ENCODE measurements at regions not wholly inside any gene's neighbourhood (a gene's known extent, or its start where the extent isn't known, plus 50 kb on each side); places are given as distances from the start of the nearest gene placed in this dataset.

GRCh38 chrX:99752776-99753175 is 657.3 kb downstream of the PCDH19 start (continued):
- no peak for TF ChIP-seq REST (IDR thresholded peaks at IDR 0.05)

- no peak overlapping the region for H3K4me2 ChIP-seq
- CTCF ChIA-PET, result no interaction called here
- DNase-seq (ENCODE audit: low read depth in 1 of 2, low spot score in 1 of 2) (no peak), FAIRE-seq (no peak), ATAC-seq (no peak)
- POLR2A ChIA-PET, result no interaction called here
- no peaks in the 10 kb centered on the region for H3K9me3 ChIP-seq
- TF ChIP-seq CBX2 (IDR thresholded peaks at IDR 0.05; ENCODE audit: borderline replicate concordance, low read depth) (no peak), SMC3 (IDR thresholded peaks at IDR 0.05) (no peak), JUN (IDR thresholded peaks at IDR 0.05) (no peak), ELK1 (IDR thresholded peaks at IDR 0.05; ENCODE audit: low read depth, low read length) (no peak), RAD21 (conservative IDR thresholded peaks at IDR 0.05 in 1 of 2, IDR thresholded peaks at IDR 0.05 in 1 of 2) (no peak), EHF (CRISPR knock-in tag; IDR thresholded peaks at IDR 0.05) (no peak), TP53 (CRISPR knock-in tag; IDR thresholded peaks at IDR 0.05) (no peak), HDAC2 (IDR thresholded peaks at IDR 0.05) (no peak), HOXB5 (CRISPR knock-in tag; IDR thresholded peaks at IDR 0.05) (no peak), POLR2AphosphoS2 (conservative IDR thresholded peaks at IDR 0.05; ENCODE audit: low read length) (no peak), CHD2 (IDR thresholded peaks at IDR 0.05; ENCODE audit: low read length, partially characterized antibody) (no peak), HMGXB4 (CRISPR knock-in tag; IDR thresholded peaks at IDR 0.05; ENCODE audit: borderline replicate concordance) (no peak), SREBF2 (IDR thresholded peaks at IDR 0.05) (no peak), FOXS1 (CRISPR knock-in tag; IDR thresholded peaks at IDR 0.05) (no peak)
- no peaks in the 10 kb centered on the region for H3K4me1 ChIP-seq
- no peak overlapping the region for H3K27ac ChIP-seq
- 5% methylated on average over 1 of the region's 1 CpG for WGBS (ENCODE audit: missing lambda C conversion rate)
- H3K4me3 ChIP-seq, result no peak overlapping the region
Observed at GRCh38 chrX:99750721-99751120, 659.4 kb downstream of the PCDH19 start.

- H3K4me1 ChIP-seq, result no peaks in the 10 kb centered on the region
- H3K4me3 ChIP-seq, result no peak overlapping the region
- DNase-seq (ENCODE audit: low read depth in 1 of 2, low spot score in 1 of 2) (no peak), ATAC-seq (no peak), FAIRE-seq (no peak)
- POLR2A ChIA-PET, result no interaction called here
- no peak overlapping the region for H3K4me2 ChIP-seq
- TF ChIP-seq EHF (CRISPR knock-in tag; IDR thresholded peaks at IDR 0.05) (no peak), FOSB (CRISPR knock-in tag; IDR thresholded peaks at IDR 0.05) (no peak), EHMT2 (IDR thresholded peaks at IDR 0.05; ENCODE audit: low read depth) (no peak), RCOR1 (IDR thresholded peaks at IDR 0.05; ENCODE audit: low read depth, low read length) (no peak)
- no peak overlapping the region for H3K27ac ChIP-seq
- H3K9me3 ChIP-seq, result no peaks in the 10 kb centered on the region
- WGBS (ENCODE audit: missing lambda C conversion rate), result 0% methylated on average over 2 of the region's 3 CpGs
- CTCF ChIA-PET, result no interaction called here
Observed at GRCh38 chrX:99722094-99722493, 688.0 kb downstream of the PCDH19 start.

Data from A549 (cell line).